ENCODE measurements at regions not wholly inside any gene's neighbourhood (a gene's known extent, or its start where the extent isn't known, plus 50 kb on each side); places are given as distances from the start of the nearest gene placed in this dataset.

- FAIRE-seq (no peak), DNase-seq (no peak)
- Histone ChIP-seq H3K27ac (ENCODE audit: low read depth in 2 of 2, low read length in 2 of 2) (no peak overlapping the region), H3K4me1 (ENCODE audit: control insufficient read depth in 2 of 3, insufficient read depth in 2 of 3, low read depth in 1 of 3, low read length in 3 of 3) (no peaks in the 10 kb centered on the region), H3K9me3 (ENCODE audit: control insufficient read depth in 2 of 3, insufficient read depth in 1 of 3, low read length in 3 of 3) (no peaks in the 10 kb centered on the region), H3K27me3 (ENCODE audit: control insufficient read depth, insufficient read depth, low read length) (no peaks in the 10 kb centered on the region), H3K4me3 (ENCODE audit: low read length in 3 of 3) (no peak overlapping the region), H3K9ac (ENCODE audit: low read length in 3 of 3) (no peak overlapping the region), H3K36me3 (ENCODE audit: control insufficient read depth in 2 of 3, insufficient read depth in 3 of 3, low read length in 3 of 3) (no peaks in the 10 kb centered on the region)
- no peak for TF ChIP-seq CTCF (IDR thresholded peaks at IDR 0.05; ENCODE audit: borderline replicate concordance, extremely low read depth, insufficient read depth)
- intact Hi-C loops (cut with DNase I) = no loop called here
Measured at GRCh38 chr2:215567504-215567903, 131.6 kb upstream of the FN1 start.

- no peak overlapping the region for H3K27ac ChIP-seq (ENCODE audit: low read depth in 2 of 2, low read length in 2 of 2)
- DNase-seq (no peak), FAIRE-seq (no peak)
- no peaks in the 10 kb centered on the region for H3K9me3 ChIP-seq (ENCODE audit: control insufficient read depth in 2 of 3, insufficient read depth in 1 of 3, low read length in 3 of 3)
- H3K27me3 ChIP-seq (ENCODE audit: control insufficient read depth, insufficient read depth, low read length) = no peaks in the 10 kb centered on the region
- no peak overlapping the region for H3K9ac ChIP-seq (ENCODE audit: low read length in 3 of 3)
- no peaks in the 10 kb centered on the region for H3K36me3 ChIP-seq (ENCODE audit: control insufficient read depth in 2 of 3, insufficient read depth in 3 of 3, low read length in 3 of 3)
- no peak overlapping the region for H3K4me3 ChIP-seq (ENCODE audit: low read length in 3 of 3)
- no peak for TF ChIP-seq CTCF (IDR thresholded peaks at IDR 0.05; ENCODE audit: borderline replicate concordance, extremely low read depth, insufficient read depth)
- intact Hi-C loops (cut with DNase I) = no loop called here
- no peaks in the 10 kb centered on the region for H3K4me1 ChIP-seq (ENCODE audit: control insufficient read depth in 2 of 3, insufficient read depth in 2 of 3, low read depth in 1 of 3, low read length in 3 of 3)
Measured at GRCh38 chr2:215565897-215566296, 130.0 kb upstream of the FN1 start.

GRCh38 chr2:215557701-215558100 lies 121.8 kb upstream of the FN1 start:
- DNase-seq = no peak
- no peak for TF ChIP-seq CTCF (IDR thresholded peaks at IDR 0.05; ENCODE audit: borderline replicate concordance, extremely low read depth, insufficient read depth)
- no peaks in the 10 kb centered on the region for H3K9me3 ChIP-seq (ENCODE audit: control insufficient read depth in 2 of 3, insufficient read depth in 1 of 3, low read length in 3 of 3)
- no peaks in the 10 kb centered on the region for H3K27me3 ChIP-seq (ENCODE audit: control insufficient read depth, insufficient read depth, low read length)
- intact Hi-C loops (cut with DNase I) = no loop called here
- no peak overlapping the region for H3K4me3 ChIP-seq (ENCODE audit: low read length in 3 of 3)
- H3K36me3 ChIP-seq (ENCODE audit: control insufficient read depth in 2 of 3, insufficient read depth in 3 of 3, low read length in 3 of 3) = no peaks in the 10 kb centered on the region
- no peak overlapping the region for H3K9ac ChIP-seq (ENCODE audit: low read length in 3 of 3)
- FAIRE-seq = no peak
- H3K27ac ChIP-seq (ENCODE audit: low read depth in 2 of 2, low read length in 2 of 2) = no peak overlapping the region
- no peaks in the 10 kb centered on the region for H3K4me1 ChIP-seq (ENCODE audit: control insufficient read depth in 2 of 3, insufficient read depth in 2 of 3, low read depth in 1 of 3, low read length in 3 of 3)

GRCh38 chr2:215556979-215557378 lies 121.1 kb upstream of the FN1 start:
- Histone ChIP-seq H3K36me3 (ENCODE audit: control insufficient read depth in 2 of 3, insufficient read depth in 3 of 3, low read length in 3 of 3) (no peaks in the 10 kb centered on the region), H3K9ac (ENCODE audit: low read length in 3 of 3) (no peak overlapping the region), H3K4me3 (ENCODE audit: low read length in 3 of 3) (no peak overlapping the region), H3K4me1 (ENCODE audit: control insufficient read depth in 2 of 3, insufficient read depth in 2 of 3, low read depth in 1 of 3, low read length in 3 of 3) (no peaks in the 10 kb centered on the region), H3K9me3 (ENCODE audit: control insufficient read depth in 2 of 3, insufficient read depth in 1 of 3, low read length in 3 of 3) (no peaks in the 10 kb centered on the region), H3K27me3 (ENCODE audit: control insufficient read depth, insufficient read depth, low read length) (no peaks in the 10 kb centered on the region), H3K27ac (ENCODE audit: low read depth in 2 of 2, low read length in 2 of 2) (no peak overlapping the region)
- no peak for TF ChIP-seq CTCF (IDR thresholded peaks at IDR 0.05; ENCODE audit: borderline replicate concordance, extremely low read depth, insufficient read depth)
- FAIRE-seq = no peak
- intact Hi-C loops (cut with DNase I) = no loop called here
- no peak for DNase-seq
